ENCODE measurements at regions not wholly inside any gene's neighbourhood (a gene's known extent, or its start where the extent isn't known, plus 50 kb on each side); places are given as distances from the start of the nearest gene placed in this dataset.

- TF ChIP-seq CTCF (IDR thresholded peaks at IDR 0.05; ENCODE audit: control extremely low read depth, extremely low read depth), result no peak
- 27 to 33% methylated on average over 4 of the region's 4 CpGs for WGBS, 2 donors
Observed at GRCh38 chrX:140064993-140065392, 99.7 kb upstream of the CXorf66 start.

GRCh38 chrX:140057001-140057411 lies 91.7 kb upstream of the CXorf66 start:
- no peaks in the 10 kb centered on the region for H3K36me3 ChIP-seq (ENCODE audit: control insufficient read depth in 4 of 4, insufficient read depth in 4 of 4, low read length in 4 of 4)
- no peaks in the 10 kb centered on the region for H3K4me1 ChIP-seq (ENCODE audit: control insufficient read depth in 5 of 5, insufficient read depth in 5 of 5, low read length in 5 of 5)
- H3K4me3 ChIP-seq, result no peak overlapping the region
- H3K9me3 ChIP-seq (ENCODE audit: control insufficient read depth in 4 of 4, insufficient read depth in 3 of 4, low read length in 3 of 4), result no peaks in the 10 kb centered on the region
- peak; percentile 67 to 79 (median 69) for DNase-seq
- ATAC-seq (ENCODE audit: insufficient read depth, low FRiP score), result peak; percentile 53
- no peak overlapping the region for H3K9ac ChIP-seq (ENCODE audit: insufficient read depth in 1 of 2, low read length in 2 of 2)
- H3K27ac ChIP-seq (ENCODE audit: low read depth in 1 of 2, low read length in 1 of 2), result no peak overlapping the region
- peaks cover 3 to 12% (median 11%) of the 10 kb centered on the region in 3 donors for H3K27me3 ChIP-seq (ENCODE audit: control insufficient read depth in 3 of 3, insufficient read depth in 3 of 3, low read length in 2 of 3)
- TF ChIP-seq CTCF (IDR thresholded peaks at IDR 0.05; ENCODE audit: control extremely low read depth, extremely low read depth), result peak; percentile 29
- 26 to 27% methylated on average over 11 of the region's 11 CpGs for WGBS, 2 donors

More at GRCh38 chrX:140064993-140065392, 99.7 kb upstream of the CXorf66 start:
- DNase-seq, result no peak
- H3K9ac ChIP-seq (ENCODE audit: insufficient read depth in 1 of 2, low read length in 2 of 2), result no peak overlapping the region
- H3K27ac ChIP-seq (ENCODE audit: low read depth in 1 of 2, low read length in 1 of 2), result no peak overlapping the region
- H3K4me1 ChIP-seq (ENCODE audit: control insufficient read depth in 5 of 5, insufficient read depth in 5 of 5, low read length in 5 of 5), result no peaks in the 10 kb centered on the region
- H3K9me3 ChIP-seq (ENCODE audit: control insufficient read depth in 4 of 4, insufficient read depth in 3 of 4, low read length in 3 of 4), result no peaks in the 10 kb centered on the region
- peaks cover 0 to 7% (median 0%) of the 10 kb centered on the region in 3 donors for H3K27me3 ChIP-seq (ENCODE audit: control insufficient read depth in 3 of 3, insufficient read depth in 3 of 3, low read length in 2 of 3)
- ATAC-seq (ENCODE audit: insufficient read depth, low FRiP score), result no peak
- no peaks in the 10 kb centered on the region for H3K36me3 ChIP-seq (ENCODE audit: control insufficient read depth in 4 of 4, insufficient read depth in 4 of 4, low read length in 4 of 4)
- no peak overlapping the region for H3K4me3 ChIP-seq

DNA sequence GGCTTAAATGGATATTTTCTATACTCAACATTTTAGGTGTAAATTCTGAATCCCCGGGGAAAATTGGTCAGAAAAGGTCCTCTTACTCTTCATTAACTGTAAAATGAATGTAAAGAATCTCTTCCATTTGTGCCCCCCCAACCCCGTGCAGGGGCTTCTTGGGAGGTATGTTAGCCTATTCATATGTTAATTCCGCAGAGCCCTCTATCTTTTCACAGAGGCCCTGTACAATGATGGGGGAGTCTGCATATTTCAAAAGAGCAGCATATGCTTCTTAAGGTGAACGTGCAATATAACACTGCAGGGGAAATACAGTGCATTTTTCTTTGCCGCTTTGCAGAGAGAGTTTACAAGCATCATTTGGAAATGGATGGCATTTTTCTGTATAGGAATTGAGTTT lies 88.5 kb upstream of the CXorf66 start:
- Histone ChIP-seq H3K36me3 (ENCODE audit: control insufficient read depth in 4 of 4, insufficient read depth in 4 of 4, low read length in 4 of 4) (no peaks in the 10 kb centered on the region), H3K27ac (ENCODE audit: low read depth in 1 of 2, low read length in 1 of 2) (no peak overlapping the region), H3K9ac (ENCODE audit: insufficient read depth in 1 of 2, low read length in 2 of 2) (no peak overlapping the region), H3K4me3 (no peak overlapping the region), H3K4me1 (ENCODE audit: control insufficient read depth in 5 of 5, insufficient read depth in 5 of 5, low read length in 5 of 5) (no peaks in the 10 kb centered on the region), H3K9me3 (ENCODE audit: control insufficient read depth in 4 of 4, insufficient read depth in 3 of 4, low read length in 3 of 4) (no peaks in the 10 kb centered on the region), H3K27me3 (ENCODE audit: control insufficient read depth in 3 of 3, insufficient read depth in 3 of 3, low read length in 2 of 3) (peaks cover 3 to 12% (median 11%) of the 10 kb centered on the region in 3 donors)
- no peak for TF ChIP-seq CTCF (IDR thresholded peaks at IDR 0.05; ENCODE audit: control extremely low read depth, extremely low read depth)
- WGBS, 2 donors, result 35 to 56% methylated on average over 5 of the region's 5 CpGs
- no peak for DNase-seq
- ATAC-seq (ENCODE audit: insufficient read depth, low FRiP score), result no peak

DNA sequence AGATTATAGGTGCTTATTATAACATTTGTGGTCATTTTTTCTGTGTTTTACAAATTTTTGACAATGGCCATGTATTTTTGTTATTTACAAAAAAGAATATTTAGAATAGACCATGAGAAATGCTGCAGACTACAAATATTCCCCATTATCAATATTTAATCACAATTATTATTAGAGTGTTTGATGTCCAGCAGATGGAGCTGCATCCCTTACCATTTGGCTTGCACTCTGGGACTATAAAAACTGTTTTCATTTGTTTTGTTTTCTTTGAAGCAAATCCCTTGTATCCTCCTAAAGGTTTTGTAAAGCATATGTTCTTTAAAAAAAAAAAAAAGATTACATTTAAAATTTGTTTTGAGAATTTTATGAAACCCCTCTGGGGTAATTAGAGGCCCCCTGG lies 85.6 kb upstream of the CXorf66 start:
- no peak overlapping the region for H3K9ac ChIP-seq (ENCODE audit: insufficient read depth in 1 of 2, low read length in 2 of 2)
- peak in 2 of 3 donors; percentile 13 to 31 for DNase-seq
- no peak for TF ChIP-seq CTCF (IDR thresholded peaks at IDR 0.05; ENCODE audit: control extremely low read depth, extremely low read depth)
- peaks cover 0 to 12% (median 9%) of the 10 kb centered on the region in 3 donors for H3K27me3 ChIP-seq (ENCODE audit: control insufficient read depth in 3 of 3, insufficient read depth in 3 of 3, low read length in 2 of 3)
- H3K27ac ChIP-seq (ENCODE audit: low read depth in 1 of 2, low read length in 1 of 2), result no peak overlapping the region
- H3K4me1 ChIP-seq (ENCODE audit: control insufficient read depth in 5 of 5, insufficient read depth in 5 of 5, low read length in 5 of 5), result no peaks in the 10 kb centered on the region
- no peaks in the 10 kb centered on the region for H3K36me3 ChIP-seq (ENCODE audit: control insufficient read depth in 4 of 4, insufficient read depth in 4 of 4, low read length in 4 of 4)
- no peak for ATAC-seq (ENCODE audit: insufficient read depth, low FRiP score)
- H3K4me3 ChIP-seq, result no peak overlapping the region
- H3K9me3 ChIP-seq (ENCODE audit: control insufficient read depth in 4 of 4, insufficient read depth in 3 of 4, low read length in 3 of 4), result no peaks in the 10 kb centered on the region
